ENCODE measurements at regions not wholly inside any gene's neighbourhood (a gene's known extent, or its start where the extent isn't known, plus 50 kb on each side); places are given as distances from the start of the nearest gene placed in this dataset.
A peak's percentile ranks its signal among the peaks of the same experiment; 100 is the strongest.

GRCh38 chr4:187073820-187074219, 350.2 kb upstream of the FAT1 start:
- intact Hi-C loops (cut with micrococcal nuclease): no loop called here
- CTCF ChIA-PET: no interaction called here
- ATAC-seq (ENCODE audit: low read depth): no peak

More at GRCh38 chr4:187073820-187074219, 350.2 kb upstream of the FAT1 start:
- no peak overlapping the region for H4K8ac ChIP-seq (ENCODE audit: low read depth in 2 of 2, low read length in 2 of 2)
- BruUV-seq (replicated peaks): no TSS peak
- in situ Hi-C loops (cut with MboI; ENCODE audit: low sequenced_read_pairs) (no loop called here), dilution Hi-C loops (cut with HindIII; ENCODE audit: low sequenced_read_pairs, unreplicated experiment) (no loop called here)
- no peaks in the 10 kb centered on the region for H4K20me1 ChIP-seq (ENCODE audit: insufficient read depth, low read length)
- no peak overlapping the region for H3K9ac ChIP-seq (ENCODE audit: low read depth, low read length)
- H4K91ac ChIP-seq (ENCODE audit: insufficient read depth, low read depth, low read length): no peak overlapping the region
- H2BK5ac ChIP-seq (ENCODE audit: low read depth, low read length, poor library complexity, severe bottlenecking): no peak overlapping the region
- no peaks in the 10 kb centered on the region for H3K9me3 ChIP-seq (ENCODE audit: control insufficient read depth, insufficient read depth, low read length)
- H3K36me3 ChIP-seq (ENCODE audit: control insufficient read depth, insufficient read depth, low read length): no peaks in the 10 kb centered on the region
- no peak overlapping the region for H4K5ac ChIP-seq (ENCODE audit: low read depth, low read length)
- H2BK20ac ChIP-seq (ENCODE audit: low read depth, low read length): no peak overlapping the region
- no peak for DNase-seq
- H2AFZ ChIP-seq (replicated peaks; ENCODE audit: low read length, poor library complexity): no peak overlapping the region
- no peak overlapping the region for H2BK15ac ChIP-seq (ENCODE audit: low read depth, low read length)
- TF ChIP-seq NFE2L2 (IDR thresholded peaks at IDR 0.05; ENCODE audit: low read depth, low read length): no peak
- no peak for TF ChIP-seq FOS (IDR thresholded peaks at IDR 0.05; ENCODE audit: low read depth, low read length)
- no peak for TF ChIP-seq CEBPB (IDR thresholded peaks at IDR 0.05; ENCODE audit: low read depth, low read length)
- no peak overlapping the region for H3K4ac ChIP-seq (ENCODE audit: low read depth, low read length)
- no peak overlapping the region for H3K23ac ChIP-seq (ENCODE audit: low read depth, low read length)
- no peak overlapping the region for H3K4me2 ChIP-seq (ENCODE audit: low read depth, low read length)
- no peak overlapping the region for H3K4me3 ChIP-seq (ENCODE audit: insufficient read depth, low read depth, low read length)
- H2AK5ac ChIP-seq (ENCODE audit: low read depth, low read length): 0 out of 2 replicates have a peak overlapping the region, but pooled peaks have one; percentile 7
- 89% methylated on average over 6 of the region's 7 CpGs; no CpG with 5 or more reads in 1 of the 2 experiments for WGBS, 2 experiments (ENCODE audit: extremely low coverage in 2 of 2, insufficient read length in 1 of 2)
- H3K9me1 ChIP-seq (ENCODE audit: insufficient read depth, low read length): no peaks in the 10 kb centered on the region
- H3K56ac ChIP-seq (ENCODE audit: extremely low read depth, insufficient read depth, low read length): no peak overlapping the region
- no peak overlapping the region for H3K18ac ChIP-seq (ENCODE audit: low read depth, low read length)
- no peaks in the 10 kb centered on the region for H3K27me3 ChIP-seq (ENCODE audit: control insufficient read depth, insufficient read depth, low read length)
- POLR2A ChIA-PET (ENCODE audit: unreplicated experiment): no interaction called here
- no peak overlapping the region for H2BK120ac ChIP-seq (ENCODE audit: low read depth, low read length)
- no peaks in the 10 kb centered on the region; the same call in 1 of the 2 replicates for H3K4me1 ChIP-seq (ENCODE audit: control insufficient read depth, insufficient read depth, low read length)
- H2AK9ac ChIP-seq (replicated peaks; ENCODE audit: low read depth, low read length, poor library complexity): no peak overlapping the region
- H3K14ac ChIP-seq (replicated peaks; ENCODE audit: low read depth, low read length): no peak overlapping the region
- H3K27ac ChIP-seq (ENCODE audit: insufficient read depth, low read length): no peak overlapping the region
- H3K79me1 ChIP-seq (ENCODE audit: low read depth in 1 of 2, low read length in 2 of 2): no peaks in the 10 kb centered on the region
